SK-N-MC (cell line): ENCODE measurements at regions not wholly inside any gene's neighbourhood (a gene's known extent, or its start where the extent isn't known, plus 50 kb on each side); places are given as distances from the start of the nearest gene placed in this dataset.
"Not testable (repeated sequence)": the region's sequence is repeated elsewhere in the genome, so short reads cannot be mapped to it uniquely, and the experiment has no call there.

ENCODE experiments used
- EZH2 ChIP-seq: fragments of 200-600 bp; sonication (generic); IDR thresholded peaks from one replicate; pipeline ENCODE4 v1.6.1; 2017; ENCODE audit warnings: antibody characterized with exemption
- POLR2AphosphoS5 ChIP-seq: IDR thresholded peaks from 2 replicates; pipeline ENCODE4 v1.6.1; 2012; ENCODE audit warnings: mild to moderate bottlenecking, low read depth, low read length, borderline replicate concordance

GRCh38 chrX:41017785-41018184, 67.5 kb upstream of the USP9X start:
- not testable (repeated sequence) for TF ChIP-seq EZH2, POLR2AphosphoS5
